ENCODE measurements at regions not wholly inside any gene's neighbourhood (a gene's known extent, or its start where the extent isn't known, plus 50 kb on each side); places are given as distances from the start of the nearest gene placed in this dataset.

GRCh38 chr18:22113144-22113844 lies 56.1 kb upstream of the GATA6 start:
- Histone ChIP-seq H2AFZ (ENCODE audit: low read length, unreplicated experiment) (no peak overlapping the region), H3K27me3 (ENCODE audit: insufficient read depth, low read length) (0 out of 2 replicates have a peak, but pooled peaks cover 2% of the 10 kb centered on the region), H3K4me1 (ENCODE audit: control insufficient read depth, insufficient read depth, low read length, unreplicated experiment) (no peaks in the 10 kb centered on the region), H3K27ac (ENCODE audit: low read depth, low read length) (no peak overlapping the region), H3K4me3 (ENCODE audit: low read depth, low read length) (no peak overlapping the region), H3K79me2 (ENCODE audit: control insufficient read depth, insufficient read depth, low read length, unreplicated experiment) (no peaks in the 10 kb centered on the region), H3K36me3 (ENCODE audit: insufficient read depth, low read length) (no peaks in the 10 kb centered on the region)

- no peak overlapping the region for H3K27ac ChIP-seq (ENCODE audit: low read depth, low read length)
- H3K79me2 ChIP-seq (ENCODE audit: control insufficient read depth, insufficient read depth, low read length, unreplicated experiment), result no peaks in the 10 kb centered on the region
- 0 out of 2 replicates have a peak, but pooled peaks cover 8% of the 10 kb centered on the region for H3K27me3 ChIP-seq (ENCODE audit: insufficient read depth, low read length)
- no peak overlapping the region for H2AFZ ChIP-seq (ENCODE audit: low read length, unreplicated experiment)
- no peak overlapping the region for H3K4me3 ChIP-seq (ENCODE audit: low read depth, low read length)
- H3K4me1 ChIP-seq (ENCODE audit: control insufficient read depth, insufficient read depth, low read length, unreplicated experiment), result no peaks in the 10 kb centered on the region
- no peaks in the 10 kb centered on the region for H3K36me3 ChIP-seq (ENCODE audit: insufficient read depth, low read length)
These were observed 54.7 kb upstream of the GATA6 start for GRCh38 chr18:22114526-22115321.

GRCh38 chr18:22115573-22115972 lies 53.8 kb upstream of the GATA6 start:
- Histone ChIP-seq H3K79me2 (ENCODE audit: control insufficient read depth, insufficient read depth, low read length, unreplicated experiment) (no peaks in the 10 kb centered on the region), H3K27me3 (ENCODE audit: insufficient read depth, low read length) (peaks cover 13% of the 10 kb centered on the region; the same call in 1 of the 2 replicates), H3K27ac (ENCODE audit: low read depth, low read length) (no peak overlapping the region), H3K4me3 (ENCODE audit: low read depth, low read length) (no peak overlapping the region), H2AFZ (ENCODE audit: low read length, unreplicated experiment) (no peak overlapping the region), H3K4me1 (ENCODE audit: control insufficient read depth, insufficient read depth, low read length, unreplicated experiment) (no peaks in the 10 kb centered on the region), H3K36me3 (ENCODE audit: insufficient read depth, low read length) (no peaks in the 10 kb centered on the region)

Data from ACC112 (cell line).